ENCODE measurements at regions not wholly inside any gene's neighbourhood (a gene's known extent, or its start where the extent isn't known, plus 50 kb on each side); places are given as distances from the start of the nearest gene placed in this dataset.
A peak's percentile ranks its signal among the peaks of the same experiment; 100 is the strongest.

DNA sequence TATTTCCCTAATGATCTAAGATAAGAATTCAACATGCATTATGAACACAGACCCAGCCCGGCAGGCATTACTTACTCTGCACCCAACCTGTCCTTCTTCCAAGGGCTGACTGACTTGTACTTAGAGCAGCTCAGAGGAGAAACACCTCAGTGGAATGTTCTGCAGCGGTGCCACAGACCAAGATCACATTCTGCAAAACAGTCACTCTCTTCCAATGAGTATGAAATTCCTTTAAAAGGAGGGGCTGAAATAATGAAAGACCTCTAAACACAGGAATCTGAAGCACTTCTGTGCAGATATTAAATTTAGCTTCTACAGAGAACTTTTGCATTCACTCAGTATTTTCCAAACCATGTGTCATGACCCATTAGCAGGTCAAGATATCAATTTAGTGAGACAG is 172.9 kb downstream of the ZDHHC21 start:
- DNase-seq (ENCODE audit: low read depth) = peak; percentile 34
- no peak for TF ChIP-seq CTCF (conservative IDR thresholded peaks at IDR 0.05; ENCODE audit: low read depth, low read length)
- no peak overlapping the region for H3K4me3 ChIP-seq (ENCODE audit: low read length)

GRCh38 chr9:14517154-14517906 is 175.9 kb downstream of the ZDHHC21 start:
- H3K4me3 ChIP-seq (ENCODE audit: low read length) = no peak overlapping the region
- DNase-seq (ENCODE audit: low read depth) = no peak
- TF ChIP-seq CTCF (conservative IDR thresholded peaks at IDR 0.05; ENCODE audit: low read depth, low read length) = no peak

GRCh38 chr9:14516656-14517055 is 176.6 kb downstream of the ZDHHC21 start:
- no peak for TF ChIP-seq CTCF (conservative IDR thresholded peaks at IDR 0.05; ENCODE audit: low read depth, low read length)
- no peak for DNase-seq (ENCODE audit: low read depth)
- no peak overlapping the region for H3K4me3 ChIP-seq (ENCODE audit: low read length)

GRCh38 chr9:14515571-14516198 is 177.5 kb downstream of the ZDHHC21 start:
- no peak for TF ChIP-seq CTCF (conservative IDR thresholded peaks at IDR 0.05; ENCODE audit: low read depth, low read length)
- no peak overlapping the region for H3K4me3 ChIP-seq (ENCODE audit: low read length)
- DNase-seq (ENCODE audit: low read depth) = no peak

DNA sequence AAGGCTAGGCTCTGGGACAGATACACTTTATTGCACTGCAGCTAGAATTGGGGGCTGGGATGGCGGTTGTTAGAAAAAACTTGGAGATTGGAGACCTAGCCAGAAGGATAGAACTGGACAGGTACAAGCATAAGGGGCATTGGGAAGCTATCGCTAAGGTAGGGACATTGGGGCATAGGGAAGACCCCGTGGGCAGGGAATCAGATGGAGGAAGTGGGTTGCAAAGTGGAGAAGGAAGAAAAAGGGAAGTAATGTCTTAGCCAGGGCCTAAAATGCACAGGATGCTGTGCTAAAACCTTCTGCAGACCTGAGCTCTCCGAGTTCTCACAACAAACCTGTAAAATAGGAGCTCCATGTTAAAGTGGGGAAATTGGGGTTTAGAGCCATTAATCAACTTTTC is 178.2 kb downstream of the ZDHHC21 start:
- no peak overlapping the region for H3K4me3 ChIP-seq (ENCODE audit: low read length)
- DNase-seq (ENCODE audit: low read depth) = no peak
- TF ChIP-seq CTCF (conservative IDR thresholded peaks at IDR 0.05; ENCODE audit: low read depth, low read length) = no peak

DNA sequence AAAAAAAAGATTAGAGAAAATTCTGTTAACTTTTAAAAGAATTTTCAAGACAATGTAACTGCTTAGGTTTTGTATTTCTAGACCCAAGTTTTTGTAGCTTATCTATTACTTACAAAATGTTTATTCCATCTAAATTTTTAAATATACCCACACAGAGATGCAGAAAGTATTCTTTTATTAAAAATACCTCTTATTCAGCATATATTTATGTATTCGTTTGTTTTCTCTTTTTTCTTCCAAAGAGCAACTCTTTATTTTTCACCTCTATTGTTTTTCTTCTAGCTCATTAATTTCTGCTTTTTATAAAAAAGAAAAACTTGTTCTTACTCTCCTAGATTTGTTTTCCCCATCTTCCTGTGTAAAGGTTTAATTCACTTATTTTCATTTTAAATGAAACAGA is 180.3 kb downstream of the ZDHHC21 start:
- H3K4me3 ChIP-seq (ENCODE audit: low read length) = no peak overlapping the region
- no peak for TF ChIP-seq CTCF (conservative IDR thresholded peaks at IDR 0.05; ENCODE audit: low read depth, low read length)
- no peak for DNase-seq (ENCODE audit: low read depth)

GRCh38 chr9:14511452-14511851 is 181.8 kb downstream of the ZDHHC21 start:
- no peak for TF ChIP-seq CTCF (conservative IDR thresholded peaks at IDR 0.05; ENCODE audit: low read depth, low read length)
- H3K4me3 ChIP-seq (ENCODE audit: low read length) = no peak overlapping the region
- DNase-seq (ENCODE audit: low read depth) = no peak

Data from retinal pigment epithelial cell (primary cell).